ENCODE measurements at regions not wholly inside any gene's neighbourhood (a gene's known extent, or its start where the extent isn't known, plus 50 kb on each side); places are given as distances from the start of the nearest gene placed in this dataset.
"Not testable (repeated sequence)": the region's sequence is repeated elsewhere in the genome, so short reads cannot be mapped to it uniquely, and the experiment has no call there.

DNA sequence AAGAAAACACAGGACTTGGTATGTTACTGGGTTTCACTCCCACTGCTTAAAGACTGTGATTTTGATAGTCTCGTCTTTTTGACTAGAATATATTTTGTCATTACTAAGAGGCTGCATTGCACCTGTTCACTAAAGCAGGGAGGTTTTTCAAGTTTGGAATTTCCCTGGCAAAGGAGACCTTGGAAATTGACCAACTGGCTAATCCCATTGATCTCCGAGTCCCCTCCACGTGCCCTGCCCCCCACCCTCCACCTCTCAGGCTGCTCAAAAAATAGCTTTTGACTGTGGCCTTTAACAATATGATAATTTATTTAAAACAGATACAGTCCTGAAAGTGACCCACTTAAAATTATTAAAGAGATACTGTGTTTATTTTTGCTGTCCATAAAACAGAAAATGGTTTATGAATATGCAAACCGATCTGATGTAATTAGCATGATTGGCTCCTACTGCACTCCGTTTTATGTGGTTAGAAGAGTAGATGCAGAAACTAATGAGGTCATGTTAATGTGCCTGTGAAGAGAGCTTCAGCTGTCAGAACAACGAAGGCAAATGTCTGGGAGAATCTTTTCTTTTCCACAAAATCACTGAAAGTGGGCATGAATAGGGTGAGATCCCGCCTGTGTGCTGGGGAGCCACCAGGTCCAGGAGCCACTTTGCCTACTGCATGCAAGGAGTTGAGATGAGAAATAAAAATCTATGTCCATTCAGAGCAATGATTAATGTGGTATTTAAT is 361.5 kb downstream of the RRAGC start:
- DNase-seq: no peak

DNA sequence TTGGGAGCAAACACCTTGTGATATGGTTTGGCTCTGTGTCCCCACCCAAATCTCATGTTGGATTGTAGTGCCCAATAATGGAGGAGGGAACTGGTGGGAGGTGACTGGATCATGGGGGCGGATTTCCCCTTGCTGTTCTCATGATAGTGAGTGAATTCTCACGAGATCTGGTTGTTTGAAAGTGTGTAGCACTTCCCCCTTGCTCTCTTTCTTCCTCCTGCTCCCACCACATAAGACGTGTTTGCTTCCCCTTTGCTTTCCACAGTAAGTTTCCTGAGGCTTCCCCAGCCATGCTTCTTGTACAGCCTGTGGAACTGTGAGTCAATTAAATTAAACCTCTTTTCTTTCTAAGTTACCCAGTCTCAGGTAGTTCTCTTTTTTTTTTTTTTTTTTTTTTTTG is 366.3 kb downstream of the RRAGC start:
- not testable (repeated sequence) for DNase-seq

DNA sequence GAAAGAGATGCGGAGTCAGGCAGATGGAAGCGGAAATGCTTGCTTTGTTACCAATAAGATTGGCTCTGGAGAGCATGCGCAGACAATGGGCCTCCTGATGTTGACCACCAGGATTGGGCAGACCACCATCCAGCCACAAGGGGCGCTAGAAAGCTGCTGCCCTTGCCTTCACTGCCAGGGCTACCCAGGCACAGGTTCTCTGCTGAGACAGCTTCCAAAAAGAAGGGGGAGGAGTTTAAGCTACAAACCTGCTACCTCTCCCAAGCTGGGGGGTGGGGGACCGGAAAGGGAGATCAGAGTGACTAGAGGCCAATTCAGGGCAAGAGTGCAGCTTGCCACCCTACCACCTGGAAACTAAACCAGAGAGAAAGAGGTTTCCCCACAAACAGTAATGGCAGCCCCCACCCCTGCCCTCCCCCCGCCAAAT is 369.7 kb downstream of the RRAGC start:
- DNase-seq: peak; percentile 10 to 41

- no peak for DNase-seq
Measured at GRCh38 chr1:38488162-38488898, 371.2 kb downstream of the RRAGC start.

DNA sequence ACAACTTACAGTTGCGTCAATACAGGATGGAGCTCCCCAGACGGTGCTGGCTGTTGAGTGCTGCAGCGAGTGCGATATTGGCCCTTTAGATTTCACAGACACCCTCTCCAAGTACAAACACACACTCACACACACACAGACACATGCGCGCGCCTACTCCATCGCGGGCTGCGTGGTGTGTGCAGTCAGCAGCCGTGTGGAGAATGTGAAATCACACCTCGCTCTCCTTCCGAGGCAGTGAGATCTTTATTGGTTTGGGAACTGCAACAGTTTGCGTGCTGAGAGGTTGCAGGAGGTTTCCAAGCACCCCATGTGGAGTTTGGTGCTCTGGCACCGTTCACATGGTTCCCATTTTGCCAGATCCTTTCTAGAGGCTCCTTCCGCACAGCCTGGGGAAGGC is 372.2 kb downstream of the RRAGC start:
- DNase-seq: no peak

- DNase-seq: no peak
Measured at GRCh38 chr1:38486085-38486484, 373.5 kb downstream of the RRAGC start.

DNA sequence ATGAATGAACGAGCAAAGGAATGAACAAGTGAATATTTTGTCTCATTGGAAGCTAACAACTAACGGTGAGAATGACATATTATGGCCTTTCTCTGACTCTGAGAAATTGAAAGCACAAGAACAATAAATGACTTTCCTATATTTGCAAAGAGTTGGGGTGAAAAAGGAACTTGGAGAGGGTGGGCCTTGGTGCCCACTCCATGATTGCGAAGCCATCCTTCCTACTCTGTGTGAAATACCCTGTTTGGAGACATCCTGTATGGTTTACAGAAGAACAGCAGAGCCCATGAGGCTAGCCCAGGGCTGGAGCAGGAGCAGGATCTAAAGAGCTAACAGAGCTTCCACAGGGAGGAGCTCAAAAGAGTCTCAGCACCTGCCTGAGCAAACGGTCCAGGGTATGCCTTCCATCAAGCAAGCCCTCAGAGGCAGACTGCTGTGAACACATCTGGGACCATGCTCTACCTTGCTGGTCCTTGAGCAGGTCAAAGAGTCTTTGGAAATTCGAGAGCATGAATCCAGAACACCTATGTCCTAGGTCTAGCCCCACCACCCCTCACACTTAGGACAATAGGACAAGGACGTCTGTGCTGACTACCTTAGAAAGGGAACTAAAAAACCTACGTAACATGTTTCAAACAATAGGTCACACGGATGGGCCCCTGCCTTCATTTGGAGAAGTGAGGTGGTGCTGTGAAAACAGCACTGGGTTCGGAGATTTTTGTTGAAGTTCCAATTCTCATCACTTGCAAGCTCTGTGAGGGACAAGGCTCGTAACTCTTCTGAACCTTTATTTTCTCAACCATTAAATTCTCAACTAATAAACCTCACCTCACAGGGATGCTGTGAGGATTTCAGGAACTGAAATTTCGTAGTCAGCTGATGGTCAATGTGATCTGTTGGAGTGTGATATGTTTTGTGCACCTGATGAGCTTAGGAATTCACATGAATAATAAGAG is 377.4 kb downstream of the RRAGC start:
- no peak for DNase-seq

GRCh38 chr1:38479662-38480061 is 379.9 kb downstream of the RRAGC start:
- not testable (repeated sequence) for DNase-seq

DNA sequence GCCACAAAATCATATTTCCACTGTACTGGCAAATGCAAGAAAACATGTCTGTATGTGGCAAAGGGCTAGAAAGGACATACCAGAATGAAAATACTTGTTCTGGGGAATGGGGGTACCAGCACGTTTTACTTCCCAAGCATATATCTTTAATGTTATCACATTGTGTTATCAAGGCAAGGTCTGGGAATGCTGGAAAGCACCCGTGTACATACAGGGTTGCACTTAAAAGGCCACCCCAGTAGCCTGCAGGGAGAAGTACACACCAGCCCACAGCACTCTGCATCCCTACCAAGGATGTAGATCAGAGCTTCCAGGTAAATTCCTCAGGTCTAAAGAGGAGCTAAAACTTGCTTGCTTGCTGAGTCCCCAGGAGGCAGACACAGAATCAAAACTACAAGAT is 381.8 kb downstream of the RRAGC start:
- no peak for DNase-seq

GRCh38 chr1:38476850-38477178 is 382.8 kb downstream of the RRAGC start:
- no peak for DNase-seq

DNA sequence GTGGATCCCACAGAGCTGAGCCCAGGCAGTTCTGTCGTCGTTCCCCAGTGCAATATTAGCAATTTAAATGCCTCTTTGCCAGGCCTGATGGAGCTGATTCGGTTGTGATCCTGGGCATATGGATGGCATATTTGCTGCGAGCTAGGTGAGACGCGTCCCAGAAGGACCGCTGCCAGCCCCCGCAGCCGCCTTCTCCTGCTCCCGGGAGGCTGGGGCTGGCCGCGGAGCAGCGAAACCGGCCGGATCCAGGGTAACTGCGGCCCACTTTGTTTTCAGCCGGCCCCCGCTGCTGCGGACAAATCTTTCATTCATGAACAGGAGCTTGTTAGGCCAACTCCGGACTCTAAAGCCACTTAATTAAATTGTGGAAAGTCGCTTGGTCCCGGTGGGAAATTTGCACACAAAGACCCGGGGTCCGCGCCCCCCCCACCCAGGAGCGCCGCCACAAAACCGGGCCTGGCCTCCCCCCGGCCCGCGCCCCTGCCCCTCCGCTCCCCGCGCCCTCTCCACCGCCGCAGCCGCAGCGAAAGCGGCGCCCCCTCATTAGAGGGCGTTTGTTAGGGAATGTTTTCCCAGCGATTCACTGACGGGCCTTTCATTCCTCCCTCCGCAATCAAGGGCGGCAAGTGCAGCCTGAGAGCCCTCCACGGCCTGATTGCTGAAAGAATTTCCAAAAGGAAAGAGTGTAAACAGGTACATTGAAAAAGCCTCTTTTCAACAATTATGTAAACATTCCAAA is 383.3 kb downstream of the RRAGC start:
- no peak for DNase-seq

GRCh38 chr1:38475624-38476005 is 384.0 kb downstream of the RRAGC start:
- no peak for DNase-seq

DNA sequence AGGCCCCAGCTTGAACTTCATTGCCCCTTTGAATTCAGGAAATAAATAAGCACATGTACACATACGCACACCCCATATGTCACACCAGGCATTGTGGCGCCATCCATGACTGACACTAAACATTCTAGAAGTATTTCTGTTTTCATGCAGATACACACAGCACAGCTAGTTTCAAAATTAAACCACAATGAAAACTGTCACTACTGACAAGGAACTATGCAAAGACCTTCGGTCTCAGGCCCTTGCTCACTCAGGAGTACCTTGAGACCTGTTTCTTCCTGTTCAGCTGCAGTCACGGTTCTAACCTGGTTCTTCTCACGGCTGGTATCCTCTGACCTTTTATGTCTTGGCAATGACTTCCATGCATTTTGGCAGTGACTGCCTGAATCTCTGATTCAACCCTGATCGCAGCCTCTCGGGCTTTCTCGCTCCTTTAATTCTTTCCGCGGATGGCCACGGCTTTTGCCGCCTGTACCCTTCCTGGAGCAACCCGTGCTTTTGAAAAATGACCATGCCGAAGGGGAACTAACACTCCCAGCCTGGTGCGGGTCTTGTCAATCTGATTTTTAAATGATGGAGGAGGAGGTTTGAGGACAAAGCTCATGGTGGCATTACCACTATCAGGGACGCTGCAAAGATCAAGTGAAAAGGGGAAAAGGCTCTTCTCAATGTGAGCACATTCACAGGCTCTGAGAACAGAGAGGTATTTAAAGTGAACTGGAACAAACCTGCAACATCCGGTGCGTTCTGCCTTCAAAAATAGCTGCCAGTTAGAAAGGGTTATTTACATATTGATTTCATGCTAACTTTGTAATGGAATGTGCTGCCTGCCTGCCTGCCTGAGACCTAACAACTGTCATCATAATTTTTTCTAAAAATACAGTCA is 384.6 kb downstream of the RRAGC start:
- DNase-seq: no peak

DNA sequence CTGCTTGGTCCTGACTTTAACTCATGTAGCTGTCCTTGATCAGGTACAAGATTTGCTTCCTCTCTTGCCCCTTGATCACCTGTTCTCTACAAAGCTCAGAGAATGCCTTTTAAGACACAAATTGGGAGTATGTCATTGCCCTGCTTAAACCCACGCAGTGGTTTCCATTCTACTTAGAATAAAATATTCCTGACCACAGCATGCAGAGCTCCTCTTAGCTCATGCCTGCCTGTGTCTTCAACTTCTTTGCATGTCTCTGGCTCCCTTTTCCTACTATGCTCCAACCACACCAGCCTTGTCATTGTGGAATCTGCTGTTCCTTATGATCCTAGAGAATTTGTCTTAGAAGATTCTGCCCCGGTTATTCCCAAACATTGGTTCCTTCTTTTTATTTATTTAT is 393.1 kb downstream of the RRAGC start:
- no peak for DNase-seq

DNA sequence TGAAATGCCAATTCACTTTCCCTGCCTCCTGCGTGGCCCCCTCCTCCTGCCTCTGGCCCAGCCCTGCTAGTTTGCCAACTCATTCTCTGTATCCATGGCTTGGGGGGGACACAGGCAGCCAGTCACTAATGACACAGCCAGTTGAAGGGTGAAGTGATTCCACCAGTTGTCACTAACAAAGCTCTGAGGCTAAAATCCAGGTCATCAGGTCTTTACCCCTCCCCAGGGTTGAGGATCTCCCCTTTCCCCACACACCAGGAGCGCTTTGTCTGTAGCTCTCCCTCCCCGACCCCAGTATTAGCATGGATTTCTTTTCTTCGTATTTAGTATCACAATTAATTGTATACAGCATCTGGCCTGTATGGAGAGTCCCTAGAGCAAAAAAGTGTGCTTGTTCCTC is 394.1 kb downstream of the RRAGC start:
- DNase-seq: no peak

DNA sequence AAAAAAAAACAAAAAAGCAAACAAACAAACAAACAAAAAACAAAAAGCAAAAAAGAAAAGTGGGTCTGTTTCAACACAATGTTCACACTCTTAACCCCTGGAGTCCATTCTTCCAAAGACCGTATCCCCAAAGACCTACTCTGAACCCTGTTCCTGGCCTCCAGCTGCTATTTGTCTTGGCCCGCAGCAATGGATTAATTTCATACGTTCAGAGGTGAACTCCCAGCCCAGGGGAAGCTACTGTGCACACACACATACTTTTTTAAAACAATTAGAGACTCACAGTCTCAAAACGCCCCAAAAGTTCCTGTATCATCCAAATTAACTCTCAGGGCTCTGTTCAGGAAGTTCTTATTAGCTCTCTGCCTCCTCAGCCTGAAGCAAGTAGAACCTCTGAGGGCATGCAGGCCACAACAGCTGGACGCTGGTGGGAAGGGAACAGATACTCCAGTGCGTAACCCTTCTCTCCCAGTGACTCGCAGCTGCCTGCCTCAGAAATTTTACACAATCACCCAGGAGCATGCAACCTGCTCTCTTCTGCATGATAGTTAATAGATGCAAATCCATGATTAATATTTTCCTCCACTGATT is 395.4 kb downstream of the RRAGC start:
- DNase-seq: no peak

DNA sequence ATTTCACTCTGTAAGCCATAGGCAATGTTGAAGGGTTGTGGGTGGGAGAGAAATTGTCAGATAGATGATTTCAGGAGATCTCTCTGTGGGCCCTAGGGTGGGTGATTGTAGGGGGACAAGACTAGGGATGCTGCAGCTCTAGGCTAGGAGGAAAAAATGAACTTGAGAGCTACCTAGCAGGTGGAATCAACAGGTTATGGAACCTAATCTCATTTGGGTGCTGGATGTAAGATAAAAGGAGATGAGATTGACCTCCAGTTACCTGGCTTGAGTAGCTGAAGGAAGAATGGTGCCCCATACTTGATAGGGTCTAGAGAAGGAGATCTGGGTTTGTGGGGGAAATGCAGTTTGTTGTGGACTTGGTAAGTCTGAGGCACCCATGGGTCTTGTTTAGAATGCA is 396.5 kb downstream of the RRAGC start:
- no peak for DNase-seq

- no peak for DNase-seq
Measured at GRCh38 chr1:38456531-38456876, 403.1 kb downstream of the RRAGC start.

GRCh38 chr1:38455829-38456530 is 403.6 kb downstream of the RRAGC start:
- no peak for DNase-seq

GRCh38 chr1:38454749-38455441 is 404.7 kb downstream of the RRAGC start:
- no peak for DNase-seq
